Iris pigment epithelial cell (primary cell): ENCODE measurements at regions not wholly inside any gene's neighbourhood (a gene's known extent, or its start where the extent isn't known, plus 50 kb on each side); places are given as distances from the start of the nearest gene placed in this dataset.

Experiments
- DNase-seq: peaks from one replicate; pipeline ENCODE4 v3.0.0-alpha.2; 2011; ENCODE audit warnings: low read depth

GRCh38 chr3:102182162-102182561 lies 252.7 kb upstream of the ZPLD1 start:
- DNase-seq, result peak; percentile 89

GRCh38 chr3:102183186-102183585 lies 251.6 kb upstream of the ZPLD1 start:
- DNase-seq, result no peak

- no peak for DNase-seq
Measured at GRCh38 chr3:102183623-102184022, 251.2 kb upstream of the ZPLD1 start.

- no peak for DNase-seq
Measured at GRCh38 chr3:102189541-102189940, 245.3 kb upstream of the ZPLD1 start.

GRCh38 chr3:102189956-102190723 lies 244.7 kb upstream of the ZPLD1 start:
- DNase-seq, result peak; percentile 45

- DNase-seq, result no peak
Measured at GRCh38 chr3:102192575-102192974, 242.2 kb upstream of the ZPLD1 start.

GRCh38 chr3:102193255-102193654 lies 241.6 kb upstream of the ZPLD1 start:
- DNase-seq, result no peak

GRCh38 chr3:102194001-102194400 lies 240.8 kb upstream of the ZPLD1 start:
- no peak for DNase-seq

GRCh38 chr3:102194760-102195159 lies 240.1 kb upstream of the ZPLD1 start:
- DNase-seq, result no peak

- DNase-seq, result no peak
Measured at GRCh38 chr3:102195198-102195948, 239.4 kb upstream of the ZPLD1 start.

GRCh38 chr3:102200126-102200525 lies 234.7 kb upstream of the ZPLD1 start:
- DNase-seq, result peak; percentile 65

GRCh38 chr3:102200560-102200959 lies 234.3 kb upstream of the ZPLD1 start:
- DNase-seq, result no peak

- no peak for DNase-seq
Measured at GRCh38 chr3:102205647-102206046, 229.2 kb upstream of the ZPLD1 start.

- peak; percentile 84 for DNase-seq
Measured at GRCh38 chr3:102206511-102207031, 228.2 kb upstream of the ZPLD1 start.

GRCh38 chr3:102207151-102207571 lies 227.7 kb upstream of the ZPLD1 start:
- DNase-seq, result no peak

- no peak for DNase-seq
Measured at GRCh38 chr3:102215166-102215565, 219.6 kb upstream of the ZPLD1 start.

- DNase-seq, result no peak
Measured at GRCh38 chr3:102223132-102223531, 211.7 kb upstream of the ZPLD1 start.

- DNase-seq, result peak; percentile 46
Measured at GRCh38 chr3:102224171-102224570, 210.6 kb upstream of the ZPLD1 start.

GRCh38 chr3:102225005-102225404 lies 209.8 kb upstream of the ZPLD1 start:
- no peak for DNase-seq

GRCh38 chr3:102225407-102226132 lies 209.2 kb upstream of the ZPLD1 start:
- peak; percentile 83 for DNase-seq

- DNase-seq, result no peak
Measured at GRCh38 chr3:102226463-102226862, 208.4 kb upstream of the ZPLD1 start.

- peak; percentile 68 for DNase-seq
Measured at GRCh38 chr3:102229062-102229655, 205.7 kb upstream of the ZPLD1 start.
